ENCODE measurements at regions not wholly inside any gene's neighbourhood (a gene's known extent, or its start where the extent isn't known, plus 50 kb on each side); places are given as distances from the start of the nearest gene placed in this dataset.

DNA sequence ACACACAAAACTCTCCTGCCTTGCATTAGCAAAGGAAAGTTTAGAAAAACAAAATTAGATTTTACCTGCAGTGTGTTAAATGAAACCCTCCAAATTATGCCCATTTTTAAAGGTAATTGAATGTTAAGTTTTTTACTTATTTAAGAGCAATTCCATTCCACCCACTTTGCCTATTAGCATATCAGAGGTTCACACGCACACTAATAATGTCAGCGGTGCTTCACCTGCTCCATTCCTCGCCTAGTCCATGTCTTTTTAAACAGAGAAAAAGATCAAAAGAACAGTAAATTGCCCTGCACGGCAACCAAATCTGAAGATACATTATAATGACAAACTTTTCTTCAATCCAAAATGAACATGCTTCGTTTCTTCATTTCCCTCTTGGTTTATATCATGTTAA, 97.3 kb upstream of the LRRN1 start:
- TF ChIP-seq NFATC3 (IDR thresholded peaks at IDR 0.05) (no peak), POLR2AphosphoS5 (IDR thresholded peaks at IDR 0.05; ENCODE audit: control insufficient read depth, insufficient read depth, low read depth, low read length) (no peak), EZH2 (IDR thresholded peaks at IDR 0.05; ENCODE audit: borderline replicate concordance, low read depth, low read length) (no peak), RBM39 (optimal IDR thresholded peaks at IDR 0.05; ENCODE audit: low read depth, low read length) (no peak), MAFK (IDR thresholded peaks at IDR 0.05; ENCODE audit: low read length) (no peak), MYC (IDR thresholded peaks at IDR 0.05; ENCODE audit: low read depth, low read length) (no peak), MYC (CRISPR knock-in tag; IDR thresholded peaks at IDR 0.05; ENCODE audit: borderline replicate concordance, low read depth) (no peak), IRF2 (CRISPR knock-in tag; IDR thresholded peaks at IDR 0.05) (no peak), MTF1 (CRISPR knock-in tag; IDR thresholded peaks at IDR 0.05; ENCODE audit: borderline replicate concordance) (no peak), THRAP3 (IDR thresholded peaks at IDR 0.05; ENCODE audit: borderline replicate concordance) (no peak)
- TF ChIP-seq, protein P1, sequence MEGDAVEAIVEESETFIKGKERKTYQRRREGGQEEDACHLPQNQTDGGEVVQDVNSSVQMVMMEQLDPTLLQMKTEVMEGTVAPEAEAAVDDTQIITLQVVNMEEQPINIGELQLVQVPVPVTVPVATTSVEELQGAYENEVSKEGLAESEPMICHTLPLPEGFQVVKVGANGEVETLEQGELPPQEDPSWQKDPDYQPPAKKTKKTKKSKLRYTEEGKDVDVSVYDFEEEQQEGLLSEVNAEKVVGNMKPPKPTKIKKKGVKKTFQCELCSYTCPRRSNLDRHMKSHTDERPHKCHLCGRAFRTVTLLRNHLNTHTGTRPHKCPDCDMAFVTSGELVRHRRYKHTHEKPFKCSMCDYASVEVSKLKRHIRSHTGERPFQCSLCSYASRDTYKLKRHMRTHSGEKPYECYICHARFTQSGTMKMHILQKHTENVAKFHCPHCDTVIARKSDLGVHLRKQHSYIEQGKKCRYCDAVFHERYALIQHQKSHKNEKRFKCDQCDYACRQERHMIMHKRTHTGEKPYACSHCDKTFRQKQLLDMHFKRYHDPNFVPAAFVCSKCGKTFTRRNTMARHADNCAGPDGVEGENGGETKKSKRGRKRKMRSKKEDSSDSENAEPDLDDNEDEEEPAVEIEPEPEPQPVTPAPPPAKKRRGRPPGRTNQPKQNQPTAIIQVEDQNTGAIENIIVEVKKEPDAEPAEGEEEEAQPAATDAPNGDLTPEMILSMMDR (IDR thresholded peaks at IDR 0.05 in 2 of 3, conservative IDR thresholded peaks at IDR 0.05 in 1 of 3; ENCODE audit: insufficient read depth in 2 of 3, low read depth in 1 of 3, low read length in 3 of 3): no peak
- TF ChIP-seq, protein P2, sequence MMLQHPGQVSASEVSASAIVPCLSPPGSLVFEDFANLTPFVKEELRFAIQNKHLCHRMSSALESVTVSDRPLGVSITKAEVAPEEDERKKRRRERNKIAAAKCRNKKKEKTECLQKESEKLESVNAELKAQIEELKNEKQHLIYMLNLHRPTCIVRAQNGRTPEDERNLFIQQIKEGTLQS (IDR thresholded peaks at IDR 0.05): no peak
- TF ChIP-seq, protein P2 (CRISPR knock-in tag; conservative IDR thresholded peaks at IDR 0.05): no peak

Measured in K562 (cell line).